Iris pigment epithelial cell (primary cell): ENCODE measurements at regions not wholly inside any gene's neighbourhood (a gene's known extent, or its start where the extent isn't known, plus 50 kb on each side); places are given as distances from the start of the nearest gene placed in this dataset.
A peak's percentile ranks its signal among the peaks of the same experiment; 100 is the strongest.
"Not testable (repeated sequence)": the region's sequence is repeated elsewhere in the genome, so short reads cannot be mapped to it uniquely, and the experiment has no call there.

ENCODE experiments used
- DNase-seq: peaks from one replicate; pipeline ENCODE4 v3.0.0-alpha.2; 2011; ENCODE audit warnings: low read depth

DNA sequence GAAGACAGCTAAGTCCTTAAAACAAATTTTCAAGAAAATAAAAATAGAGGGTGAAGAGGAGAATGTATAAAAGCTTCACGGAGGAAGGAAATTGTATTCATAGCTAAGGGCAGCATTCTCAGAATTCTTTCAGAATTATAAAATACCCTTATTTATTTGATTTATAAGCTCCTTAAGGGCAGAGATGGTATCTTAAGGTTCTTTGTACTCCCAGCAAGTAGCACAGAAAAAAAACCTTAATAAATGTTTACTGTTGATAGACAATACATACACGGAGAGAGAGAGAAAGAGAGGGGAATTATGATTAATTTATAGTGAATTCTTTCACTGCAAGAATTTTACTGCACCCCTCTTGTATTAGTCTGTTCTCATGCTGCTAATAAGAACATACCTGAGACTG, 375.6 kb upstream of the CCDC54 start:
- peak; percentile 63 for DNase-seq

DNA sequence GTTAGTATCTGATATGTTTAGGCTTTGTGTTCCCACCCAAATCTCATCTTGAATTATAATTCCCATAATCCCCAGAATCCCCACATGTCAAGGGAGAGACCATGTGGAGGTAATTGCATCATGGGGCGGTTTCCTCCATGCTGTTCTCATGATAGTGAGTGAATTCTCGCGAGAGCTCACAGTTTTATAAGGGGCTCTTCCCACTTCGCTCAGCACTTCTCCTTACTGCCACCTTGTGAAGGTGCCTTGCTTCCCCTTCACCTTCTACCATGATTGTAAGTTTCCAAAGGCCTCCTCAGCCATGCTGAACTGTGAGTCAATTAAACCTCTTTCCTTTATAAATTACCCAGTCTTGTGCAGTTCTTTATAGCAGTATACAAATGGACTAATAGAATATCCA, 371.9 kb upstream of the CCDC54 start:
- not testable (repeated sequence) for DNase-seq

DNA sequence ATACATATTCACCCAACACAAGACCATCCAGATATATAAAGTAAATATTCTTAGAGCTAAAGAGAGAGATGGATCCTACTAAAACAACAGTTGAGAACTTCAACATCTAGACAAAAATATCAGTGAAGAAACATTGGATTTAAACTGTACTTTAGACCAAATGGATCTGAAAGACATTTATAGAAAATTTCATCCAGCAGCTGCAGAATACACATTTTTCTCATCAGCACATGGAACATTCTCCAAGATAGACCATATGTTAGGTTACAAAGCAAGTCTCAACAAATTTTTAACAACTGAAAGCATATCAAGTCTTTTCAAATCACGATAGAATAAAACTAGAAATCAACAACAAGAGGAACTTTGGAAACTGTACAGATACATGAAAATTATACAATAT, 369.0 kb upstream of the CCDC54 start:
- no peak for DNase-seq

DNA sequence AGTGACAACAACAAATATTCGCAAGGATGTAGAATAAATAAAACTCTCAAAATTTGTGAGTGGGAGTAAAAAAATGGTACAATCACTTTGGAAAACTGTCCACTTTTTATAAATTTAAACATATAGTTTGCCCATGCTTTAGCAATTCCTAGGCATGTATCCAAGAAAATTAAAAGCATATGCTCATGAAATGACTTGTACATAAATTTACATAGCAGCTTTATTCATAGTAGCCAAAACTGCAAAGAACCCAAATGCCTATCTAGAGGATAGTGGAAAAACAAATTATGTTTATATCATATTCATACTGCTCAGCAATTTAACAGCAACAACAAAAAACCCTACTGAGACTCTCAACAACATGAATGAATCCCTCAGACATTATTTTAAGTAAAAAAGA, 363.6 kb upstream of the CCDC54 start:
- no peak for DNase-seq

DNA sequence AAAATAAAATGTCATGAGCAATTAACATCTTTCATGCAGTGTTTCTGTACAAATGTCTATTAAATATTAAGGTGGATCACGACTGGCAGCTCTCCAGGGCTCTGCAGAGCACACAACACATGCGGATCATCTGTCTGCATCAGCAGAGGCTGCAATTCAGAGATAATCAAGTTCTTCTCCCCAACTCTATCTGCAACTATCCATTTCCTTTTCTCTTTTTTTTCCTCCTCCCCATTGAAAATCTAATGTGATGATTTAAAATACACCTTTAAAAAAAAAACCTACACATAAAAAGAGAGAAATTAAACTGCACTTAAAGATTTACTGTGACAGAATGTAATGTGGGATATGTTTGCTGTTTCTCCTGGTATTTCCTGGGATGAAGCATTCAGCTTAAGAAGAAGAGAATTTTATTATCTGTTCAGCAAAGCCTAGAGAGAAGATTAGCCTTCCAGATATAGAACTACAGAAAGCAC, 352.6 kb upstream of the CCDC54 start:
- peak; percentile 24 for DNase-seq

DNA sequence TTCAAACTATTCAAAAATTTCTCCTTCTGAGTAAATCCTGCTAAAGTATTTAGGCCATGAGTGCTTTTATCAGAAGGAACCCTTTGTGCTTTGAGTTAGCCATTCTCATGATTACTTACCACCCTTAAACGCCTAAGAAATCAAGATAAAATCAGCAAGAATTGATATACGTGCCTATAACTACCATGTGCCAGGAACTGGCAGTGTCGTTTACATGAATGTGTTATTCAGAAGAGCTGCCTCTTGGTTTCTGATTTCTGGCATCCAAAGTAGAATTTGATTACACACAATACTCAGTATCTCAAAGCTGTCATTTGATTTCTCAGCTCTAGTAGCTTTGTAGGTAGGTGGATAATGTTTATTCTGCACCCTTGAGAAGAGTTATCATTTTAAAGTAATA, 351.3 kb upstream of the CCDC54 start:
- DNase-seq: no peak

DNA sequence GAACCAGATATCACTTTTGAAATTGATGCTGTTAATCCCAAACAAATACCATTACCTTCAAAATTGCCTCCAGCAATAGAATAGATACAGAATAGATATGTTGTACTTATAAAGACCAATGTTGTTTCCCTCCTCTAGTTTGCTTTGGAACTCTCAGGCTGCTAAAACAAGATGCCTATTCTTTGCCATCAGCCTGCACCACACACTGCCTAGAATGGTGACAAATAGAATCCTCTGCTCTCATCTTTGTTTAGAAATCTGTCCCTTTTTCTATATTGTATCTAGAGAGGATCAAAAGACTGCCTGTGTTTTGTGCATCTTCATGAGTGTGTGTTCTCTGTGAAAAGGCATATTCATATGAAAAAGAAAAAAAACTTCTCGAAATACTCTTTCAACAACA, 349.2 kb upstream of the CCDC54 start:
- DNase-seq: no peak

DNA sequence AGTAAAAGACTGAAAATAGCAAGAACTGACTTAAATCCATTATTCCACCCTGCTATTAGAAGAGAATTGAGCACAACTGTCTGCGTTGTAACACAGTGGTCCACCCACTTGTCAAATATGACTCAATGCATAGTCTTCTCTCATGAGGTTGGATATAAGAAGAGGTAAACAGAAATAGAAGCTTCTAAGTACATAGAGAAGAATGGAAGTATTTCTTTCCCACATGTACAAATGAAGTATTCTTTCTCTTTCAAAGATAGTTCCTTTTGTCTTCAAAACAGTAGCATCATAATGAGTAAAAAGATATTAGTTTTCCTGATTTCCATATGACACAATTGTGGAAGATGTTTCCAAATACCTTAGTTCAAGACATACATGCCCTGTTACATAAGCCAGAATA, 348.6 kb upstream of the CCDC54 start:
- no peak for DNase-seq

DNA sequence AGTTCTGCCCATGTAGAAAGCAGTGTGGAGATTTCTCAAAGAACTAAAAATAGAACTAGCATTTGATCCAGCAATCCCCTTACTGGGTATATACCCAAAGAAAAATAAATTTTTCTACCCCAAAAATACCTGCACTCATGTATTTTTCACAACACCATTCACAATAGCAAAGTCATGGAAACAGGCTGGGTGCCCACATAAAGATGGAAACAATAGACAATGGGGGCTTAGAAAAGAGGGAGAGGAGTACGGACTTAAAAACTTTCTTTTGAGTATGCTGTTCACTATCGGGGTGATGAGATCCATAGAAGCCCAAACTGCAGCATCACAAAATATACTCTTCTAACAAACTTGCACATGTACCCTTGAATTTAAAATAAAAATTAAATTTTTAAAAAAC, 345.1 kb upstream of the CCDC54 start:
- no peak for DNase-seq

DNA sequence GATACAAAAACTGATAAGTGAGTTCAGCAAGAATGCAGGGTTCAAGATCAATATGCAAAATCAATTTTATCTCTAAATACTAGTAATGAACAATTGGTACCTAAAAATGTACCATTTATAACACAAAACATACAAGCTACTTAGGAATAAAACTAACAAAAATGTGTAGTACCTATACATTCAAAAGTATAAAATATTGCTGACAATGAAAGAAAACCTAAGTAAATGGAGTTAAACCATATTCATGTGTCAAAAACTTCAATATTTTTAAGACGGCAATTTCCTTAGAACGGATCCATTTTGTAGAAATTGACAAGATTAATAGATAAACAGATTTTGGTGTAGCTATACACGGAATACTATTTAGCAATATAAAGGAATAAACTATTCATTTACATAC, 343.1 kb upstream of the CCDC54 start:
- no peak for DNase-seq

DNA sequence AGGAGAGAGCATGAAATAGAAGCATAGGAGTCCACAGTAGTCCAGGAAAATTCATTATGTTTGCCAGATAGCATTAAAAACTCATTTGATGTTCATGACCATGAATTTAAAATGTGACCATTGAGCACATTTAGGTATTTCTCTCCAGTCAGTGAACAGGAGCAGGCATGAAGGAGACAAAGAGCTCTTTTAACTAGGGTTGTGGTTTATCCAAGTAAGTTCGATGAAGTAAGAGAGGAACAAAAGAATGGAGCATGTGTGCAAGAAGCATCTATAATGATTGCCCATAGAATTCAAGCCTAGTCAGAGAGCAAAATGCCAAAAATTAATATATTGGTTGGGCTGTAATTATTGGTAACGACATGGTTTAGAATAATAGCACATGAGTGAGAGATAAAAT, 342.1 kb upstream of the CCDC54 start:
- no peak for DNase-seq

DNA sequence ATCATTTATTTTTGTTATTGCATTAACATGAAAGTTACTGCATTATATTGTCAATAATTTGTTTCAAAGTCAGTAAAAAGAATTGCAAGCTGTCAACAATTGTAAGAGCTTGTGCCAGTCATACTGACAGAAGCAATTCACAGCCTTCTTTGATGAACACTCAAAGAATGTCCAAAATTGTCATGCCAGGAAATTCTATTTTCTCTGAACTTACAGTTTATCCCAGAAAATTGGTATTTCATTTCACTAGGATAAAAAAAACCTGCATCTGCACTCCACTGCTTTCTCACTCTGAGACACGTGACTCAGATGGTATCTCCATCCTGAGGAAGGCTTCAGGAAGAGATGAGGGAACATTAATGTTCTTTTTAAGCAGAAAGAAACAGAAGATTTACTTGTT, 332.6 kb upstream of the CCDC54 start:
- no peak for DNase-seq

DNA sequence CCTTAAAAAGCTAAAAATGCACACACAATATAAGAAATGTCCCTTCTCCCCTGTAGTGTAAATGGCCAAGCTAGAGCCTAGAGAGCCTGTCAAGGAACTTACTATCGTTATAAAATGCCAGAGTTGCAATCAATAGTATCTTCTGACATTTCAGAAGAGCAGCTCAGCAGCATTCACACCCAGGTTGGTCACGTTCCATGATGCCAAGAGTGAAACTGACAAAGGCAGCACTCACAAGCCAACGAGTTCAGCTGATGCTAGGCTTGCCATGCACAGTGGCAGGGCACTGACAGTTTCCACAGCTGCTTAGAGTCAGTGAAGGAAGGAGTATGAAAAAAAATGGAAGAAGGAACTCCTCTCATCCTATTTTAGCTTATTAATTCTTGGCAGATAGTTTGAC, 331.4 kb upstream of the CCDC54 start:
- DNase-seq: no peak

DNA sequence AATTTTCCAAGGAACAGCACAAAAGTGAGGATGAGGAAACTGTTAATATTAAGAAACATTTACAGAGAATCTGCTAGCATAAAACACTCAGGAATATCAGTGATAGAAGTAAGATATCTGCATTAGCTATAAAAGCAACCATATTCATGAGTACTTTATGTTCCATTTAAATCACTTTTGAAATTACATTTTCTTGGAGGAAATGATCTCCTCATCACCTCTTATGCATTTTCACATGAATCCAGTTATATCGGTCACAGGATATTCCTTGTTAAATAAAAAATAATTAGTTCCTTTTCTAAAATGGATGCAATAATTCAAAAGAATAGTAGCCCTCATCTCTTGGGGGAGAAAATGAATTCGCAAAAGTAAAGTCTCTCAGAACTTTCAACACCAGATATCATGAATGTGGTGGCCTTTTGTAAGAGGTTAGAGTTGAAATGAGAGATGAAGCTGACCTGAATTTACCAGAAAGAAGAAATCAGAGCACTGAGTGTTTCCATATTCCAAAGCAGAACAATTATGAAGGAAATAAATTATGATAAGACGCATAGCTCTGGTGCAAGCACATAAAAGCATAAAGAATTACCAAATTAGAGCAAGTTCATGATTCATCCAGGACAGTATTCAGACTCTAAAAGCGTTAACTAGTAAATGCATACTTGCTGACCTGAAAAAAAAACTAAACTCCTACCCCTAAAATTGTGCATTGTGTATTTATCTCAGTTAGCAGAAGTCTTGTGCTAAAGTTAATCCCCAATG, 321.9 kb upstream of the CCDC54 start:
- no peak for DNase-seq

DNA sequence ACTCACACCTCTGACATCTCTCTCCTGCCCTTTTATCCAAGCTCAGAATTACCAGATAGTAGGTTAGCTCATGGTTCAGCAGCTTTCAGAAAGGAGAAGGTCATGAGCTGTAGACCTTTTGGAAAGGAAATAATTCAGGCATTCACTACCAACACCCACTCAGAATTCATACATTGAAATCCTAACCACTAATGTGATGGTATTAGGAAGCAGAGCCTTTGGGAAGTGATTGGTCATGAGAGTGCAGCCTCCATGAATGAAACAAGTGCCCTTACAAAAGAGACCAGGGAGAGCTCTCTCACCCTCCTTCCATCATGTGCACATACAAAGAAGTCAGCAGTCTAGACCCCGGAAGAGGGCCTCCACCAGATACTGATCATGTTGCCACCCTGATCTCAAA, 315.8 kb upstream of the CCDC54 start:
- no peak for DNase-seq

DNA sequence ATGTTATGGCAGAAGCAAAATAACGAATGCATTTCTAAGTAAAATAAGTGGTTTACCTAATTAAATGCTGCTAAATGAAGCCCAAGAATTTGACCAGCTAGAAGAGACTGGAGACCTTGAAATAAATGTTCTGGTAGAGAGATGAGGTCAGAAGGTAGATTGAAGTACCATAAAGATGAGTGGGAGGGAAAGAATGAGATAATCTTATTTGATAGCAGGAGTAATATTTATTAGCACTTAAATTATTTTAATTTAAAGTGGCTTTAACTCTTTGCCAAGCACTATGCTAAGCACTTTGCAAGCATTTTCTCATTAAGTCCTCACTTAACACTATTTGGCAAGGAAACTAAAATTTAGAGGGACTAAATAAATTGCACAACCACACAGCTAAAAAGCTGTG, 314.9 kb upstream of the CCDC54 start:
- no peak for DNase-seq

DNA sequence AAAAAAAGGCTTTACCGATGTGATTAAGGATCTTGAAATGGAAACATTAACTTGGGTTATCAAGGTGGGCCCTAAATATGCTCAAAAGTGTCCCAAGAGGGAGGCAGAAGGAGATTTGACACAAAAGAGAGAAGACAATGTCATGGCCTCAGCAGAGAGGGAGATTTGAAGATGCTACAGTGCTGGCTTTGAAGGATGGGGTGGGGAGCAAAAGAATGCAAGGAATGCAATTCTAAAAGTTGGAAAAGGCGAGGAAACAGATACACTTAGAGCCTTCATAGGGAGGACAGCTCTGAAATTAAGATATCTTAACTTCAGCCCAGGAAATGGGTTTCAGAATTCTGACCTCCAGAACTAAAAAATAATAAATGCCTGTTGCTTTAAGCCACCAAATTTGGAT, 314.5 kb upstream of the CCDC54 start:
- DNase-seq: no peak

DNA sequence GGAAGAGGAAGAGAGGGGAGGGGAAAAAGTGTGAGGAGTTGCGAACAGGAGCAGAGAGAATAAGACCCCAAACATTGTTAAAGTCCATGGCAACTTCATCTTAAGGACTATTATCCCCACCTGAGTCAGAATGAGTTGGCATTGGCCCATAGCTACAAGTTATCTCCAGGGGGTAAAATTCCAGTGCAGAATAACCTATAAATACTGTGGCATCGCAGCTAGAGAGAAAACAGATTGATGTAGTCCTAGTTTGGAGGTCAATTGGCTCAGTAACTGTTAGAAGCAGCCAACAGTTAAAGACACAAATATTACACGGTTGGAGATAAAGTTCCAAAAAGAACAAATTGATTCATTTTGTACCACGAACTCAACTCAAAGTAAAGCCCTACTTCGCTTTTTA, 313.9 kb upstream of the CCDC54 start:
- peak; percentile 32 for DNase-seq

DNA sequence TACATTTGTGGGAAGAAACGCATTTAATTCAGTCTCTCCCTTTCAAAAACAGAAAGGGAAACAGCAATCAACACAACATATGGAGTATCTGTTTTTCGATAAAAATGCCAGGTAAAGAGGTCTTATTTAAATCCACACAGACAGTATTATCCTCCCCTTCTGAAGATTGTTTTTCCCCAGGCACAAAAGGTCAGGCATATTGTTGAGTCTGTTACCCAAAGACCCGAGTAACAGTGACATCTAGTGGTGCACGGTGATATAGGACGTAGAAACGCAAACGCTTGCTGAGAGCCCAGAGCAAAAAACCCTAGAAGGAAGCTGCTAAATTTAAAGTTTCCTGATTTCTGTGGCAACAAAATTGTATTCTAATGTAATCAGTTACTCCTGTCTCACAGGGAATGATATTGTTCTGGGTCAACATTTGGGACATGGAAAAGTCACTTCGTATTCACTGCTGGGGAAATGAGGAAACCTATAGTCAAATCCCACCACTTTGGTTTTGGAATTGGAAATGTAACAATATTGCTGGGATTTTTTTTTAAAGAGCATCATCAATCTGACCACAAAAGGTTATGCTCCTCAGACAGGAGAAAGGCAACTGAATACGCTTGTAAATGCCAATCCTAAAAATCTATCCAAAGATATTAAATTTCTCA, 312.7 kb upstream of the CCDC54 start:
- peak; percentile 79 for DNase-seq

DNA sequence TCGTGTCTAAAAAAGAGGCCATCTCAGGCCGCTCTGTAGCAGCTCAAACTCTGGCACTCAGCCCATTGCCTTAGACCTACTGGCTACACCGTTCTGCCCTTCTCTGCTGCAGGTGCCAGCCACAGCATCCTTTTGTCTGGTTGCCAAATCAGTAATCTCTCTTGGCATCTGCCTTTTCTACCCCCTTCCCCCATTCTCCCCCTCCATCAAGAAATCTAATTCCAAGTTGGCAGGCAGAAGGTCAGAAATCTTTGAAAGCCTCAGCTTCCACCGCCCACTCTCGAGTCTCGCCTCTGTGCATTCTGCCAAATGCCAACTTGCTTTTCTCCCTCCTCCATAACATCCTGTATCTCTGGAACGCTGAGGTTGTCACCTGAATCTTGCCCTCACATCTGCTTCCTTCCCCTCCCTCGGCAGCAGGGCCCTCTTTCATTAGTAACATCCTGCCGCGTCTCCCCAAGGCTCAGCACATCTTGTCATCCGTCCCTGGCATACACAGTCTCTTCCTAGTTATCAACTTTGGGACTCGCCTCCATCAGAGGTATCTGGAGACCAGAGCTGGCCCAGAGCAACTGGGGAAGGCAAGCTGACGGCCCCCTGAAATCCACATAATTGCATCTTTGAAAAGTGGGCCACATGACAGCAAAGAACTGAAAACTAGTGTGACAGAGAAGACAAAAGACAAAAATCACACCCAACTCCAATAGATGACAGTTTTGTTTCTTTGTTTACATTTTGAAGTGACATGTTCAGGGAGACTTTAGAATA, 312.0 kb upstream of the CCDC54 start:
- DNase-seq: no peak

DNA sequence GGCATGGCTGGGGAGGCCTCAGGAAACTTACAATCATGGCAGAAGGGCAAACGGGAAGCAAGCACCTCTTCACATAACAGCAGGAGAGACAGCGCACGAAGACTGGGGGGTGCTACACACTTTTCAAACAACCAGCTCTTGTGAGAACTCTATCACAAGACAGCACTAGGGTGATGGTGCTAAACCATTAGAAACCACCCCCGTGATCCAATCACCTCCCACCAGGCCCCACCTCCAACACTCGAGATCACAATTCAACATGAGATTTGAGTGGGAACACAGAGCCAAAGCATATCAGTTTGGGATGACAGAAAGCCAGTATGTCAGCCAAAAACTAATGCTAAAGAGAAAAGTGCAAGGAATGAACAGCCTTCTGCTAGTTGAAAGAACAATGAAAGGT, 309.8 kb upstream of the CCDC54 start:
- DNase-seq: no peak

DNA sequence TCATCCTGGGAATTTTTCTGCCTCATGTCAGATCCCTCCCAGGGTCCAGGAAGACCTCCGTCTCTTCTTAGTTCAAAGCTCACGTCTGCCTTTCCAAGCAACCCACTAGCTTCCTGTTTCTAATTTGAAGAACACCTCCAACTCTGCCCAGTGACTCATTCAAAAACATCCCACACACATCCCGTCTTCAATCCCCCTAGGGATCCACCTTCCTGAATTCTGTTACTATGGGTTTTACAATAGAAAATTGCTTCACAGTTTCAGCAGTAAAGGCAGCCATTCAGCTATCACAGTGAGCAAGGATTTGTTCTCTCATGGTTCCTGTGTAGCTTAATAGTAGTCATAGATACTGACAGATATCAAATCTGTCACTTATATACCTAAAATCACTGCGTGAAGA, 308.3 kb upstream of the CCDC54 start:
- DNase-seq: peak; percentile 59

DNA sequence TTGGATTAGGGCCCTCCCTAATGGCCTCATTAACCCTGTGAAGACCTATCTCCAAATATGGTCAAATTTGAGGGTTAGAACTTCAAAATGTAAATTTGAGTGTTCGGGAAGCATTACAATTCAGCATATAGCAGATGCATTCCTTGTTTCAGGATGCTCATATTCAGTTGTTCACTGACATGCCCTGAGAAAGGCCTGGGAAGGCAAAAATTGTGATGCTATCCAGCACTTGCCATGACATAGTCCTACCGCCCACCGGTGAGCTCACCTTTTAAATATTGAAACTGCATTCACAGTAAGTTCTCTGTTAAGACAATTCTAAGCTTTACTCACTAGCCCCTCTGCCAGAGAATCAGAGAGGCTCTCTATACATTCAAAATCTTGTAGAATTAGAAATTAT, 300.3 kb upstream of the CCDC54 start:
- DNase-seq: no peak
